IPS-NIHi11 (cell line): ENCODE measurements at regions not wholly inside any gene's neighbourhood (a gene's known extent, or its start where the extent isn't known, plus 50 kb on each side); places are given as distances from the start of the nearest gene placed in this dataset.
A peak's percentile ranks its signal among the peaks of the same experiment; 100 is the strongest.

ENCODE experiments used
- DNase-seq: peaks from one replicate; pipeline ENCODE4 v3.0.0; 2012; ENCODE audit warnings: mixed read lengths, low spot score

DNA sequence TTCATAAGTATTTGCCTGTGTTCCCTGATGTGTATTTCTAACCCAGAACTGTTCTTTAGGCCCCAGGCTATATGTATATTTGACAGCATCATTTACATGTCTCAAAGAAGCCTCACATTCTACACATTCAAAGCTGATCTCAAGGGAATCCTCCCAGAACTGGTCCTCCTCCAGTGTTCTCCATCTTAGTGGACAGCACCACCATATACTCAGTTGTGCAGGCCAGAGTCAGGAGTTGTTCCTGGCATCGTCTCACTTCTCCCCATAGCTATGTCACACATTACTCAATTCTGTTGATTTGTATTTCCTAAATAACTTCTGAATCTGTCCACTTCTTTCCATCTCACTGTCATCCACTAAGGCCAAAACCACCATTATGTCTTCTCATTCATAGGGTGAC, 82.8 kb upstream of the TRPC3 start:
- DNase-seq = no peak

DNA sequence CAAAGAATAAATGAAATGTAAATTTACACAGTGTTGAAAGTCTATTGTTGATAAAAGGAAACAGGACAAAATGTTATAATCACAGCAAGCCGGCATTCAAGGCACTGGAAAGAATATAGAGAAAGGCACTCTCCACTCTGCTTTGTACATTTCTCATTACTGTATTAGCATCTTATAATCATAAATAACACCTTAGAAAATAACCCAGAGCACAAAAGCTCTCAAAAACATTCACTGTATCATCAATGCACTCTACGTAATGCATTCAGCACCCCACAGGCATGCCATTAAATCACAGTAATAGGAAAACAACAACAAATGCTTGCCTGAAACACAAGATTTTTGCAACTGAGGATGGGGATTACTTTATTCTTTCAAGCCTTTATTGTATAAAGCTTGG, 75.3 kb upstream of the TRPC3 start:
- no peak for DNase-seq

DNA sequence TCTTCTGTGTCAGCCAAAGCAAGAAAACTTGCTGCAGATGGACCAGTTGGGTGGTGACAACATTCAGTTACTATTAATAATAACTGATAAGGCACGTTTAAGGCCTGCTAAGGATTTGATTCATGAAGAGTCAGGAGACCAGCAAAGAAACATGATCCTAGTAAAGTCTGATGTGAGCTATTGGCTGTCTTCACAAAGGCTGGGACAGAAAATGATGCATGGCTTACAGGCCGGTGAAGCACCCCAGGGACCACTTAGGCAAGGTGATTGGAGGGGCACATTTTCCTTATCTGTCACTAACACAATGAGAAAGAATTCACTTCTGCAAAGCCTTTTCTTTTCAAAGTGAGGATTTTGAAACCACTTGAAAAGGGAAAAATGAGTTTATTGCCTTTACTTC, 65.4 kb upstream of the TRPC3 start:
- DNase-seq = no peak

DNA sequence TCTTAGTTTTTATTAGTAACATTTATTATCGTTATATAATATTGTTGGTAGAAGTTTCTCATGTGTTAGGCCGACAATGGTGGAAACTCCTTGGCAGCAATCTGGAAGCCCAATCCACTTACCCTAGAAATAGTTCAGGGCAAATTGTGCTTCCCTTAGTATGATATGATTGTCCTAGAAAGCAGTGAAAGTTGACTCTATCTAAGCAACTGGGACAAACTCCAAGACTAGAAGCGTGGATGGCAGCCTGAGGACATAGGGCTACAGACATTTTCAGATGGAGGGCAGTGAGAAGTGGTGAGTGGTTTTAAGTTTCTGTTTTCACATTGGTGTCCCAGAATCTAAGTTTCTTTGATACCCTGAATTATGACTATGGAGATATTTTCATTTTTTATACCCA, 63.3 kb upstream of the TRPC3 start:
- DNase-seq = no peak

DNA sequence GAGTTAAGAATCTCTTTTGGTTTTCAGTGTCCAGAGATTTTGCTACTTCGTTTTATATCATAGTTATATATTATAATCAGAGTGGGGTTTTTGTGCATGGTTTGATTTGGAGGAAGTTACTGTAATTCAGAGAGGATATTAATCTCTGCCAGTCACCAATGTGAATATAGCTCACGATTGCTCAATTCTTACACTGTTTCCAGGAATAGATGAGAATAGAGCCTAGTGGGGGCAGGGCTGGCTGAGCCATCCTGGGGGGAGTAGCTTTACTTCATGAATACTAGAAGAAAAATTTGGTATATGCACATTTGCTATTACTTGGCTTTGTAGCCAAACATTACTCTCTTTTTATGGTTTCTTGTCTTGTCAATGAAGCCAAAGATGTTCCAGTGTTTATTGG, 60.9 kb upstream of the TRPC3 start:
- no peak for DNase-seq

DNA sequence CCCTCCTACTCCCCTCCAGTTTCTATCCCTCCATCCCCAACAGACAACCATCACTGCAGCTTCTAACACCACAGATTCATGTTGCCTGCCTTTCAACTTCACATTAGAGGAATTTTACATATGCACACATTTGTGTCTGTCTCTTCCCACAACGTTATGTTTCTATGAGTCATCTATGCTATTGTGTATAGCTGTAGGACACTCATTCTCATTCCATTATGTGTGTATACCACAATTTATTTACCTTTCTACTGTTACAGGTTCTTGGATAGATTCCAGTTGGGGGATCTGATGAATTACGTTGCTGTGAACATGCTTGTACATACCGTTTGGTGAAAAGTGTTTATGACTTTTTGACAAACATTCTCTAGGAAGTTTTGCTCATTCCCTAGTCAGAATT, 58.8 kb upstream of the TRPC3 start:
- no peak for DNase-seq

DNA sequence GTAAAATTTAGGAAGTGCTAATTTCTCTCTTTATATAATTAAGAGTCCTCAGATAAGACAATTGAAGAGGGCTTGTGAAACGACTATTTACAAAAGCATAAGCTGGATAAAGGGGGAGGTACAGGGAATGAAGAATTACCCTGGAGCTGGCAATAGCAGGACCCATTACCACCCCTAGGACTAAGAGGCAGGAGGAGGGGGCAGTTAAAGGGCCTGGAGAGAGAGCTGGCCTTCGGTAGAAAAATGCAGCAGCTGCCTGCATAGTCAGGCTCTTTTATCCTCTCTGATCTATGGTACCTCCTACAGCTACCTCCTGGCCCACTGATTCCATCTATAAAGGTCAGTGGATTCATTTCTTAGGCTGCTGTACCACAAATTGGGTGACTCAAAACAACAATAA, 57.7 kb upstream of the TRPC3 start:
- peak; percentile 11 for DNase-seq

DNA sequence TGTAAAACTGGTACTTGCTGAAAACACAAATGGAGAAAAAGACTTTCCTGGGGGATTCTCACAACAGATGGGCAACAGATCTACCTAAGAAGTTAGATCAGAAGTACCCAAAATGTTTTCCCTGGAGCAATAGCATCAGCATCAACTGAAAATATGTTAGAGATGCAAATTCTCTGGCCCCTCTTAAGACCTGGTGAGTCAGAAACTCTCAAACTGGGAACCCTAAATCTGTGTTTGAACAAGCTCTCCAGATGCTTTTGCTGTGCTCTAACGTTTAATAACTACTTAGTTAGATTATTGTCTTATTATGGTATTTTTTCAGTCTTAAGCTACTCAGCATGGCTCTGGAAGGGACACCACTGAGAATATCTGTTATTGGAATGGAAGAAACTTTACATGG, 55.2 kb upstream of the TRPC3 start:
- DNase-seq = no peak

DNA sequence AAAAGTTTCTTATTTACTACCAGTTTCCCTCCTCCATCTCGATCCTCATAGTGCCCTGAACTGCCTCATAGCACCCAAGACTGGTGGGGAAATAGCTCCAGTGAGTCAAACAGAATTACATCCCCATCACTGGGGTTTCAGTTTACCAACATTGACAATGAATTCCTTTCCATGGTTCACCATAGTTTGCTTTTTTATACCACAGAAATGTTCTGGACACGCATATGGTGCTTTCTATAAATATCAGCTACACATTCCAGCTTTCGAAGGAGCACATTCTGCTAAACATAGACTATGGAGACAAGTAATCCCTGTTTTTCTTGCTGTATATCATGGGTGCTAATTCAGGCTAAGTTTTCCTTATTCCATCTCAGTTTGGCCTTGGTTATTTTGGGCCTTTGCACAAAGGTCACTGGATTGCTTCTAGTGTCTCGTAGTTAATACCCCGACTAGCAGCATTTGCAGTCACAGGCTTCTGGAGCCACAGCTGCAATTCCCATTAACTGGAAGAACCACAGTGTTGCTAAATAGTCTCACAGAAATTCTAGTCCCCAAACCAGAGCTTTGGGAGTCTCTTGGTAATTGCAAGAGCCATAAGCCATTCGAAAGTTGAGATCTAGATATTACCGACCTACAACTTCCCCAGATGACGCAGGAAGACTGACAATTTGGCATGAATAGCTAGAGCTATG, 53.4 kb upstream of the TRPC3 start:
- no peak for DNase-seq

DNA sequence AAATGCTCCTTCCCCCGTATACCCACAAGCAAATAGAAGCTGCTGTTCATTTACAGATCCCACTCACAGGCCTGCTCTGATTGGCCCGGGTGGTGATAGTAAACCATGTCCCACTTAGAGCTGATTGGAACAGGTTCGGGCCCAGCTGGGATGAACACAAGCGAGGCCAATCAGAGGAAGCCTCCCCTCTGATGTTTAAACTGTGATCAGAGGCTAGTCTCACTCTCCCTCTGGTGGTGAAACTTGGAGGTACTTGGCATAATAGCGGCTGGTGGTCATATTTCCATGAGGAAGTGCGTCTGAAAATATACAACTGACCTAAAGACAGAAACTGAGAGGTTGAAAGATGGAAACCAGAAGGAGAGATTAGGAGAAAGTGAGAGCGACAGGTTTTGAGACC, 51.5 kb upstream of the TRPC3 start:
- DNase-seq = peak; percentile 65
